H9 (cell line): ENCODE measurements at regions not wholly inside any gene's neighbourhood (a gene's known extent, or its start where the extent isn't known, plus 50 kb on each side); places are given as distances from the start of the nearest gene placed in this dataset.

ENCODE experiments used
- DNase-seq: peaks from one replicate; pipeline ENCODE4 v3.0.0-alpha.2; 2017
- H2AFZ ChIP-seq: one replicate; pipeline ENCODE4 v1.6.1; 2013; ENCODE audit warnings: mild to moderate bottlenecking, low read length, control low read depth, moderate library complexity
- H2AK5ac ChIP-seq: 2 replicates; pipeline ENCODE4 v1.6.1; 2013; ENCODE audit warnings: low read length, control low read depth, mixed read lengths; ENCODE audit not compliant: insufficient read length
- H2BK120ac ChIP-seq: one replicate; pipeline ENCODE4 v1.6.1; 2013; ENCODE audit warnings: low read depth, mild to moderate bottlenecking, low read length, control low read depth, inconsistent platforms; ENCODE audit not compliant: poor library complexity, severe bottlenecking
- H2BK12ac ChIP-seq: 2 replicates; pipeline ENCODE4 v1.6.1; 2013; ENCODE audit warnings: low read length, control low read depth, mixed read lengths, low read depth; ENCODE audit not compliant: insufficient read length
- H2BK15ac ChIP-seq: 2 replicates; pipeline ENCODE4 v1.6.1; 2013; ENCODE audit warnings: low read depth, low read length, control low read depth
- H2BK20ac ChIP-seq: one replicate; pipeline ENCODE4 v1.6.1; 2013; ENCODE audit warnings: low read depth, mild to moderate bottlenecking, low read length, control low read depth, inconsistent platforms; ENCODE audit not compliant: poor library complexity, severe bottlenecking
- H2BK5ac ChIP-seq: 2 replicates; pipeline ENCODE4 v1.6.1; 2013; ENCODE audit warnings: low read length, control low read depth, mixed read lengths; ENCODE audit not compliant: insufficient read length
- H3K14ac ChIP-seq: 2 replicates; pipeline ENCODE4 v1.6.1; 2013; ENCODE audit warnings: low read length, control low read depth; ENCODE audit not compliant: insufficient read depth
- H3K18ac ChIP-seq: 2 replicates; pipeline ENCODE4 v1.6.1; 2013; ENCODE audit warnings: low read depth, mild to moderate bottlenecking, mixed read lengths, low read length, control low read depth; ENCODE audit not compliant: insufficient read length
- H3K23ac ChIP-seq: 2 replicates; pipeline ENCODE4 v1.6.1; 2013; ENCODE audit warnings: low read length, control low read depth, mixed read lengths, low read depth; ENCODE audit not compliant: insufficient read length
- H3K23me2 ChIP-seq: 2 replicates; pipeline ENCODE4 v1.6.1; 2013; ENCODE audit warnings: low read depth, mild to moderate bottlenecking, mixed read lengths, low read length, control low read depth; ENCODE audit not compliant: insufficient read length, poor library complexity, severe bottlenecking
- H3K27ac ChIP-seq: 2 replicates; pipeline ENCODE4 v1.5.1; 2013; ENCODE audit warnings: low read length, control low read depth, mixed read lengths, low read depth; ENCODE audit not compliant: insufficient read length
- H3K27me3 ChIP-seq: 2 replicates; pipeline ENCODE4 v1.6.1; 2013; ENCODE audit warnings: low read length, control low read depth, inconsistent platforms; ENCODE audit not compliant: insufficient read depth
- H3K4ac ChIP-seq: 2 replicates; pipeline ENCODE4 v1.6.1; 2013; ENCODE audit warnings: low read depth, mild to moderate bottlenecking, control low read depth, inconsistent platforms, low read length, moderate library complexity
- H3K4me1 ChIP-seq: 2 replicates; pipeline ENCODE4 v1.6.1; 2013; ENCODE audit warnings: low read length, control low read depth, inconsistent platforms; ENCODE audit not compliant: insufficient read depth
- H3K4me2 ChIP-seq: 2 replicates; pipeline ENCODE4 v1.6.1; 2013; ENCODE audit warnings: low read length, control low read depth, mixed read lengths; ENCODE audit not compliant: insufficient read length, insufficient read depth
- H3K56ac ChIP-seq: 2 replicates; pipeline ENCODE4 v1.6.1; 2013; ENCODE audit warnings: low read depth, mild to moderate bottlenecking, mixed read lengths, low read length, control low read depth; ENCODE audit not compliant: insufficient read length
- H3K79me1 ChIP-seq: 2 replicates; pipeline ENCODE4 v1.6.1; 2013; ENCODE audit warnings: low read depth, mild to moderate bottlenecking, moderate library complexity, low read length, control low read depth, inconsistent platforms; ENCODE audit not compliant: insufficient read depth, poor library complexity, severe bottlenecking
- H3K79me2 ChIP-seq: 2 replicates; pipeline ENCODE4 v1.6.1; 2013; ENCODE audit warnings: low read length, control low read depth, inconsistent platforms; ENCODE audit not compliant: insufficient read depth
- H3K9ac ChIP-seq: 2 replicates; pipeline ENCODE4 v1.6.1; 2013; ENCODE audit warnings: low read length, control low read depth, mixed read lengths; ENCODE audit not compliant: insufficient read length; ENCODE audit errors: extremely low read depth
- H3K9me3 ChIP-seq: one replicate; pipeline ENCODE4 v1.6.1; 2013; ENCODE audit warnings: low read depth, low read length, inconsistent platforms; ENCODE audit not compliant: control insufficient read depth
- H3T11ph ChIP-seq: one replicate; pipeline ENCODE4 v1.6.1; 2013; ENCODE audit warnings: mild to moderate bottlenecking, low read length, control low read depth, inconsistent platforms
- H4K20me1 ChIP-seq: one replicate; pipeline ENCODE4 v1.6.1; 2013; ENCODE audit not compliant: control insufficient read depth, insufficient read length, insufficient read depth
- H4K5ac ChIP-seq: 2 replicates; pipeline ENCODE4 v1.6.1; 2013; ENCODE audit warnings: low read depth, mild to moderate bottlenecking, mixed read lengths, low read length, control low read depth; ENCODE audit not compliant: insufficient read length
- H4K8ac ChIP-seq: replicated peaks from 2 replicates; pipeline ENCODE4 v1.6.1; 2013; ENCODE audit warnings: low read length, control low read depth, mixed read lengths, low read depth; ENCODE audit not compliant: insufficient read length
- H4K91ac ChIP-seq: 2 replicates; pipeline ENCODE4 v1.6.1; 2013; ENCODE audit warnings: low read depth, mild to moderate bottlenecking, moderate library complexity, mixed read lengths, low read length, control low read depth; ENCODE audit not compliant: insufficient read length
- H3K27ac Mint-ChIP-seq, 3 experiments: 2 replicates in 2 of 3; 3 replicates in 1 of 3; pipeline ENCODE4 v1.8.0; 2020 to 2021; ENCODE audit warnings: mixed read lengths in 3 of 3, mild to moderate bottlenecking in 1 of 3, moderate library complexity in 1 of 3
- H3K27me3 Mint-ChIP-seq: 2 replicates; pipeline ENCODE4 v1.8.0; 2021; ENCODE audit warnings: low read depth, mild to moderate bottlenecking, moderate library complexity, mixed read lengths
- H3K36me3 Mint-ChIP-seq, 3 experiments: 2 replicates in 2 of 3; 3 replicates in 1 of 3; pipeline ENCODE4 v1.8.0; 2020 to 2021; ENCODE audit warnings: low read depth in 3 of 3, mixed read lengths in 3 of 3; ENCODE audit not compliant: insufficient read depth in 1 of 3
- H3K4me1 Mint-ChIP-seq, 2 experiments: 2 replicates each; pipeline ENCODE4 v1.8.0; 2020; ENCODE audit warnings: mixed read lengths in 2 of 2
- H3K4me3 Mint-ChIP-seq, 2 experiments: 2 replicates in 1 of 2; 3 replicates in 1 of 2; pipeline ENCODE4 v1.8.0; 2020 to 2021; ENCODE audit warnings: mild to moderate bottlenecking in 2 of 2, mixed read lengths in 2 of 2, moderate library complexity in 1 of 2
- H3K9me3 Mint-ChIP-seq, 2 experiments: 2 replicates in 1 of 2; 3 replicates in 1 of 2; pipeline ENCODE4 v1.8.0; 2020; ENCODE audit warnings: mild to moderate bottlenecking in 2 of 2, mixed read lengths in 2 of 2, moderate library complexity in 1 of 2
- WGBS: extraction: QIAGEN DNeasy Blood & Tissue Kit; methylation state at CpG from one replicate; pipeline ENCODE4 v1.1.7; 2013; ENCODE audit warnings: missing lambda C conversion rate, low lambda C conversion rate, mixed read lengths; ENCODE audit not compliant: insufficient read length; ENCODE audit errors: extremely low coverage; 5-methylcytosine and 5-hydroxymethylcytosine counted together
- TF ChIP-seq, protein P1 (sequence below): fragments of 200-600 bp; sonication (generic); conservative IDR thresholded peaks from 3 replicates; pipeline ENCODE4 v1.8.0; 2021; ENCODE audit warnings: antibody characterized with exemption, mild to moderate bottlenecking

DNA sequence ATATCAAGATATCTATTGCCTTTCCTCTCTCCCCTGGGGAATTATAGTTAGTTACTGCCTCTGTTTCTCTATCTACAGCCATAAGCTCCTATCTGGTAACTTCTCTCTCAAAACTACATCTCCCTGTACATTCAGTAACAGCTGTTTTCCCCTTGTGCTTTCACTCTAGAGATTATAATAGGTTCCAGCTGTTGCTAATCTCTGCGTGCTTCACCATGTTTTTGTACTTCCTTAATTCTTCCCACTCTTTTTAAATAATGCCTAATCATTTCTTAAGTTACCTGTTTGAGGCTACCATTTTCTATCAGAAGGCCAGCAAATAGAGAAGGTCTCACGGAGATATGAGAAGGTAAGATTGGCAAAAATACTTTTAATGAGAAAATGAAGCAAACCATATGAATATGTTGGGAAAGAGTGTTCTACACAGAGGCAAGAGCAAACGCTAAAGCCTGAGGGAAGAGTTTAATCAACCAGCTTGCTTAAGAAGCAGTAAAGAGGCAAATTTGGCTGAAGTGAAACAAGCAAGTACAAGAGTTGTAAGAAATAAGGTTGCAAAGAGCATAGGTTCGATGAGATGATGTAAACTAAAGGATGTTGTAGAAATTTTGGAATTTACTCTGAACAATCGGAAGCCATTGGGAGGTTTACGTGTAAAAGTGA lies 101.9 kb upstream of the HGF start:
- no peak overlapping the region for H3K56ac ChIP-seq
- H4K20me1 ChIP-seq, result no peaks in the 10 kb centered on the region
- no peaks in the 10 kb centered on the region for H3K4me1 Mint-ChIP-seq
- no peak overlapping the region for H3K4me3 Mint-ChIP-seq
- H3K4me1 ChIP-seq, result no peaks in the 10 kb centered on the region
- DNase-seq, result no peak
- no peaks in the 10 kb centered on the region for H3K27me3 ChIP-seq
- H3K14ac ChIP-seq, result no peak overlapping the region
- H2BK120ac ChIP-seq, result no peak overlapping the region
- no peak overlapping the region for H3K4me2 ChIP-seq
- H4K5ac ChIP-seq, result no peak overlapping the region
- H2BK20ac ChIP-seq, result no peak overlapping the region
- no peak overlapping the region for H2BK12ac ChIP-seq
- no peak overlapping the region for H3K4ac ChIP-seq
- no peaks in the 10 kb centered on the region for H3K79me1 ChIP-seq
- H4K8ac ChIP-seq, result no peak overlapping the region
- no peak overlapping the region for H3K23ac ChIP-seq
- H3K18ac ChIP-seq, result no peak overlapping the region
- TF ChIP-seq, protein P1, sequence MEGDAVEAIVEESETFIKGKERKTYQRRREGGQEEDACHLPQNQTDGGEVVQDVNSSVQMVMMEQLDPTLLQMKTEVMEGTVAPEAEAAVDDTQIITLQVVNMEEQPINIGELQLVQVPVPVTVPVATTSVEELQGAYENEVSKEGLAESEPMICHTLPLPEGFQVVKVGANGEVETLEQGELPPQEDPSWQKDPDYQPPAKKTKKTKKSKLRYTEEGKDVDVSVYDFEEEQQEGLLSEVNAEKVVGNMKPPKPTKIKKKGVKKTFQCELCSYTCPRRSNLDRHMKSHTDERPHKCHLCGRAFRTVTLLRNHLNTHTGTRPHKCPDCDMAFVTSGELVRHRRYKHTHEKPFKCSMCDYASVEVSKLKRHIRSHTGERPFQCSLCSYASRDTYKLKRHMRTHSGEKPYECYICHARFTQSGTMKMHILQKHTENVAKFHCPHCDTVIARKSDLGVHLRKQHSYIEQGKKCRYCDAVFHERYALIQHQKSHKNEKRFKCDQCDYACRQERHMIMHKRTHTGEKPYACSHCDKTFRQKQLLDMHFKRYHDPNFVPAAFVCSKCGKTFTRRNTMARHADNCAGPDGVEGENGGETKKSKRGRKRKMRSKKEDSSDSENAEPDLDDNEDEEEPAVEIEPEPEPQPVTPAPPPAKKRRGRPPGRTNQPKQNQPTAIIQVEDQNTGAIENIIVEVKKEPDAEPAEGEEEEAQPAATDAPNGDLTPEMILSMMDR, result no peak
- H3K23me2 ChIP-seq, result no peaks in the 10 kb centered on the region
- H3K27ac ChIP-seq, result no peak overlapping the region
- H2AK5ac ChIP-seq, result no peak overlapping the region
- no peaks in the 10 kb centered on the region for H3K9me3 Mint-ChIP-seq
- H3K9me3 ChIP-seq, result no peaks in the 10 kb centered on the region
- no CpG with 5 or more reads among the region's 6 CpGs for WGBS
- H3K36me3 Mint-ChIP-seq, result no peaks in the 10 kb centered on the region
- no peaks in the 10 kb centered on the region for H3K27me3 Mint-ChIP-seq
- no peak overlapping the region for H2BK5ac ChIP-seq
- no peak overlapping the region for H3K9ac ChIP-seq
- H2AFZ ChIP-seq, result no peak overlapping the region
- no peak overlapping the region; a peak in 1 of 7 replicates for H3K27ac Mint-ChIP-seq
- H3K79me2 ChIP-seq, result no peaks in the 10 kb centered on the region
- no peak overlapping the region for H2BK15ac ChIP-seq
- no peak overlapping the region for H4K91ac ChIP-seq
- H3T11ph ChIP-seq, result no peak overlapping the region
